Breast epithelium (tissue), 3 donors: ENCODE measurements at regions not wholly inside any gene's neighbourhood (a gene's known extent, or its start where the extent isn't known, plus 50 kb on each side); places are given as distances from the start of the nearest gene placed in this dataset.
"Not testable (repeated sequence)": the region's sequence is repeated elsewhere in the genome, so short reads cannot be mapped to it uniquely, and the experiment has no call there.

ENCODE experiments used
- POLR2A ChIP-seq: fragments of 450-650 bp; IDR thresholded peaks from one replicate; pipeline ENCODE4 v1.6.1; 2016; ENCODE audit warnings: antibody characterized with exemption, mild to moderate bottlenecking, moderate library complexity
- POLR2AphosphoS5 ChIP-seq, 3 donors: sonication (generic); formaldehyde crosslinking; IDR thresholded peaks; one replicate each; pipeline ENCODE4 v1.6.1; 2017; ENCODE audit warnings: antibody characterized with exemption in 3 of 3
- TF ChIP-seq, protein P1 (sequence below), 3 donors: fragments of 450-650 bp; IDR thresholded peaks; one replicate each; pipeline ENCODE4 v1.5.1; 2016 to 2017; ENCODE audit warnings: antibody characterized with exemption in 3 of 3, mild to moderate bottlenecking in 3 of 3, moderate library complexity in 3 of 3

GRCh38 chr4:137733174-137734141, 201.2 kb upstream of the PCDH18 start:
- TF ChIP-seq, protein P1, sequence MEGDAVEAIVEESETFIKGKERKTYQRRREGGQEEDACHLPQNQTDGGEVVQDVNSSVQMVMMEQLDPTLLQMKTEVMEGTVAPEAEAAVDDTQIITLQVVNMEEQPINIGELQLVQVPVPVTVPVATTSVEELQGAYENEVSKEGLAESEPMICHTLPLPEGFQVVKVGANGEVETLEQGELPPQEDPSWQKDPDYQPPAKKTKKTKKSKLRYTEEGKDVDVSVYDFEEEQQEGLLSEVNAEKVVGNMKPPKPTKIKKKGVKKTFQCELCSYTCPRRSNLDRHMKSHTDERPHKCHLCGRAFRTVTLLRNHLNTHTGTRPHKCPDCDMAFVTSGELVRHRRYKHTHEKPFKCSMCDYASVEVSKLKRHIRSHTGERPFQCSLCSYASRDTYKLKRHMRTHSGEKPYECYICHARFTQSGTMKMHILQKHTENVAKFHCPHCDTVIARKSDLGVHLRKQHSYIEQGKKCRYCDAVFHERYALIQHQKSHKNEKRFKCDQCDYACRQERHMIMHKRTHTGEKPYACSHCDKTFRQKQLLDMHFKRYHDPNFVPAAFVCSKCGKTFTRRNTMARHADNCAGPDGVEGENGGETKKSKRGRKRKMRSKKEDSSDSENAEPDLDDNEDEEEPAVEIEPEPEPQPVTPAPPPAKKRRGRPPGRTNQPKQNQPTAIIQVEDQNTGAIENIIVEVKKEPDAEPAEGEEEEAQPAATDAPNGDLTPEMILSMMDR (IDR thresholded peaks at IDR 0.05) = not testable (repeated sequence)
- not testable (repeated sequence) for TF ChIP-seq POLR2A; POLR2AphosphoS5 (IDR thresholded peaks at IDR 0.05)
